IPS-18a (cell line): ENCODE measurements at regions not wholly inside any gene's neighbourhood (a gene's known extent, or its start where the extent isn't known, plus 50 kb on each side); places are given as distances from the start of the nearest gene placed in this dataset.

Experiments used
- H3K27ac ChIP-seq: one replicate; pipeline ENCODE4 v1.5.1; 2013; ENCODE audit warnings: low read length
- H3K27me3 ChIP-seq: one replicate; pipeline ENCODE4 v1.6.1; 2013; ENCODE audit warnings: mild to moderate bottlenecking, low read length; ENCODE audit not compliant: control insufficient read depth, insufficient read depth
- H3K36me3 ChIP-seq: one replicate; pipeline ENCODE4 v1.6.1; 2013; ENCODE audit warnings: low read depth, low read length; ENCODE audit not compliant: control insufficient read depth
- H3K4me1 ChIP-seq: one replicate; pipeline ENCODE4 v1.6.1; 2013; ENCODE audit warnings: low read depth, low read length; ENCODE audit not compliant: control insufficient read depth
- H3K4me3 ChIP-seq: one replicate; pipeline ENCODE4 v1.5.1; 2013; ENCODE audit warnings: low read length
- H3K9ac ChIP-seq: one replicate; pipeline ENCODE4 v1.6.1; 2013; ENCODE audit warnings: mild to moderate bottlenecking, low read length, moderate library complexity
- H3K9me3 ChIP-seq: one replicate; pipeline ENCODE4 v1.6.1; 2013; ENCODE audit warnings: low read depth, low read length; ENCODE audit not compliant: control insufficient read depth

DNA sequence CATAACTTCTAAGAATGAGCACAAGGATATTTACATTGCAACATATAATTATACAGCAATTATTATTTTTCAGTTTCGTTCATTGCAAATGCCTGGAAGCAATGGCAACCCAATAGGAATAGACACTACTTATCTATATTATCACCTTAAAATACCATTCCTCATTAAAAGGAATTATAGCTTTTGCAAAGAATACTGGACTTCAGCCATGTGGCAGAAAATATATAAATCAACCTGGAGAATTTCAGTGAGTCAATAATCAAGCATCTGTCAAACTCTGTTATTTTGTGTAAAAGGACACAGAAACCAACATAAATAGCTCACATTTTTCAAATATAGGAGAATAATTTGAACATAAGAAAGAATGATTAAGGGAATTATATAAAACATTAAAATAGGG, 96.1 kb upstream of the SEMA3C start:
- Histone ChIP-seq H3K36me3 (no peaks in the 10 kb centered on the region), H3K27ac (no peak overlapping the region), H3K4me1 (peaks cover 5% of the 10 kb centered on the region), H3K9me3 (peaks cover 3% of the 10 kb centered on the region), H3K4me3 (no peak overlapping the region), H3K9ac (no peak overlapping the region), H3K27me3 (no peaks in the 10 kb centered on the region)

DNA sequence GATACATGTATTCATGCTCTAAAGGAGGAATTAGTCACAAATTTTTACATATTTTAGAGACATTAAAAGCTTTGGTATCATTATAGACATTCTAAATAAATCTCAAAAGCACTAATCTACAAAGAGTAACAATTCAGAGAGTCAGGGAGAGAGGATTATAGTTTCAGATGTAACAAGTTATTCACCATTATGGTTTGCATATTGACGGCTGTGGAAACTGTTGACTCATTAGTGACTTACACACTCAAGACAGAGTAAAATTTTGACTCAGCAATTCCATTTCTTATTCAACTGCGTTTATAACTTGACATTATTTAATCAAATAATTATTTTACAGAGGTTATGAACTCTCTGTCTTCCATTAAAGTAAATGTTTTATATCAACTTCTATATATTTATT, 95.4 kb upstream of the SEMA3C start:
- Histone ChIP-seq H3K4me3 (no peak overlapping the region), H3K9ac (no peak overlapping the region), H3K27ac (no peak overlapping the region), H3K9me3 (peaks cover 3% of the 10 kb centered on the region), H3K36me3 (no peaks in the 10 kb centered on the region), H3K27me3 (no peaks in the 10 kb centered on the region), H3K4me1 (peaks cover 5% of the 10 kb centered on the region)

DNA sequence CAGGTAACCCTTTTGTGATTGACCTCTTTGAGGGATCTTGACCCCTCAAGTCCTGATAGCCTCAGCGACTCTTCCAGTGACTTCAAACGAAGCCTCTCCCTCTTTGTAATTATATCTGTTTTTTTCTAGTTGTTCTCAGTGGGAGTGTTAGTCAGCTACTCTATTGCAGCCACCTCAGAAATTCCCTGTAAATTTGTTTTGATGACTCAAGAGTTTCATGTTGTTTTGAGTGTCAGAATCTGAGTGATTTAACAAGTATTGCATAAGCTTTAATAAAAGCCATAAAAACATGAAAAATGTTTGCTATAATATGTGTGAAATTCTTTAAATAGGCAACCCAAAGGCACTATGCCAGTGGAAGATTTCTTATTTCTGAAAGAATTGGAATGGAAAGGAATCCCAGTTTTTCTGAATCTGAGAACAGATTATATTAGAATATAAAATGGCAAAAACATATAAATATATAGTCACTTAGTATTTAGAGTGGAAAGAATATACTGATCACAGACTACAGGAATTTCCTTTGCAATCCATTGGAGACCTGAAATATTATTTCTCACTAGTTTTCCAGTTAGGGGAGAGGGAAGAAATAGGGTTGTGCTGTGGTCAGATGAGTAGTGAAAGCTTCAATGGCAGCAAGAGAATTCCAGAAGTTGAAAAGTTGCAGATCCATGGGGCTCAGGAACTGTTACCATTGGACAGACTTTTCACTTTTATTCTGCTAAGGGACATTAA, 94.4 kb upstream of the SEMA3C start:
- H3K4me1 ChIP-seq = peaks cover 5% of the 10 kb centered on the region
- H3K27me3 ChIP-seq = no peaks in the 10 kb centered on the region
- no peak overlapping the region for H3K4me3 ChIP-seq
- peaks cover 3% of the 10 kb centered on the region for H3K9me3 ChIP-seq
- no peaks in the 10 kb centered on the region for H3K36me3 ChIP-seq
- no peak overlapping the region for H3K9ac ChIP-seq
- H3K27ac ChIP-seq = no peak overlapping the region

DNA sequence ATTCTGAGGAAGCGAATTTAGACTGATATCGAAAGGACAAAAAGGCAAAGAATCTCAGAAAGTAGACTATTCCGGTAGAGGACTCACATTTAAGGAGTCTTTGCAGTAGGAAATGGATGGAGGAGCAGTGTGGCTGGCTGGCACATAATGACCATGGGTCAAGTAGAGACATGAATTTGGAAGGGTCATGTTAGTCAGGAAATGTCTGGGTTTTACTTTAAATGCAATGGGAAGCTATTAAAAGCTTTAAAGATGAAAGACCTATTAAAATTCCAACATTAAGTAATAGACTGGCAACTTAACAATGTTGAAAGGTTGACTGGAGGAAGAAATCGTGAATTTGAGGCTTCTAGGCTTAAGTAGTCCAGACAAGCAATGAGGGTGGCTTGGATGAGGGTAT, 90.0 kb upstream of the SEMA3C start:
- Histone ChIP-seq H3K4me1 (peaks cover 5% of the 10 kb centered on the region), H3K4me3 (no peak overlapping the region), H3K9ac (no peak overlapping the region), H3K27ac (no peak overlapping the region), H3K36me3 (no peaks in the 10 kb centered on the region), H3K27me3 (no peaks in the 10 kb centered on the region), H3K9me3 (peaks cover 3% of the 10 kb centered on the region)

DNA sequence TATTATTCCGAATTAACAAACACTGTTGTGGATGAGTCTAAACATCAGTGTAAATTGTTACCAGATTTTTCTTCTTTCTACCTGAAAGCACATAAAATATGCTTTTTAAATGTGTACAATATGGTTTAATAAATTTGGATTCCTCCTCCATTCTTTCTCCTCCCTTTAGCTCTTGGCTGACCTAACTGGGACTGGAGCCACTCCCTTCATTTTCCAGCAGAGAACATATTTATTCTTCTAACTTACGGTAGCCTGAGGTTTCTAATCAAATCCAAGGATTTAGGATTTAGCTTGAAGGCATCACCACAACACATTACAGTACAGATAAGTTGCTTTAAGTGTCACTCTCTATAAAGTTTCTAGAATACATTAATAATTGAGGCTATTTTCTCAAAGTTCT, 88.2 kb upstream of the SEMA3C start:
- no peaks in the 10 kb centered on the region for H3K4me1 ChIP-seq
- no peak overlapping the region for H3K27ac ChIP-seq
- no peak overlapping the region for H3K4me3 ChIP-seq
- H3K9me3 ChIP-seq = peaks cover 3% of the 10 kb centered on the region
- H3K27me3 ChIP-seq = no peaks in the 10 kb centered on the region
- H3K36me3 ChIP-seq = no peaks in the 10 kb centered on the region
- H3K9ac ChIP-seq = no peak overlapping the region

DNA sequence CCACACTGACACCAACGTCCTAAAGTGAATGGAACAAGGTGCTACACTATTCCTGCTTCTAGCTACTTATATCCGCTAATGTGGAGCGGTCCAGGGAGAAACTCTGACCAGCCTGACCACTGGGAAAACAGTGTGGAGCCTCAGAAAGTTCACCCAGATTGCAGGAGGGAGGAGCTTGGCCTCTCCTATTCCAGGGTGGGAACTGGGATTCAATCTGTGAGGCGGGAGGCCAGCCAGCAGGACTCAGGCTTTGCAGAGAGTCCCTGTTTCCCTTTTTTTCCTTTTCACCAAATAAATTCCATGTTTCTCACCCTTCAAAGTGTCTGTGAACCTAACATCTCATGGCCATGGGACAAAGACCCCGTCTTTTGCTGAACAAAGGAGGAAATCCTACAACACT, 86.4 kb upstream of the SEMA3C start:
- Histone ChIP-seq H3K27ac (no peak overlapping the region), H3K9me3 (no peaks in the 10 kb centered on the region), H3K36me3 (no peaks in the 10 kb centered on the region), H3K27me3 (no peaks in the 10 kb centered on the region), H3K9ac (no peak overlapping the region), H3K4me3 (no peak overlapping the region), H3K4me1 (no peaks in the 10 kb centered on the region)

DNA sequence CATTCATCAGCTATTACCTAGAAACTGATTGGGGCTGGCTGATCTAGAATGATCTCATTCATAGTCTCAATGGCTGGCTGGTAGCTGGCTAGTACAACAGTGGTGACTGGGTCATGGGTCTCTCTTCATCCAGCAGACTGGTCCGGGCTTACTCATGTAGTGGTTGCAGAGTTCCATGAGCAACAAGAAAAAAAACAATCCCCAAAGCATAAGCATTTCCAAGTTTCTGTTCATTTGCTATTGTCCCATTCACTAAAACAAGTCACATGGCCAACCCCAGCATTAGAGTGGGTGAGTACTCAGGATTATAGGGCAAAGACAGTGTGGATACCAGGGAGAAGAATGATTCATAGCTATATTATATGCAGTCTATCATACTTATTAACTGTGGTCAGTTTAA, 85.2 kb upstream of the SEMA3C start:
- Histone ChIP-seq H3K27me3 (no peaks in the 10 kb centered on the region), H3K9me3 (no peaks in the 10 kb centered on the region), H3K4me1 (no peaks in the 10 kb centered on the region), H3K9ac (no peak overlapping the region), H3K4me3 (no peak overlapping the region), H3K27ac (no peak overlapping the region), H3K36me3 (no peaks in the 10 kb centered on the region)

DNA sequence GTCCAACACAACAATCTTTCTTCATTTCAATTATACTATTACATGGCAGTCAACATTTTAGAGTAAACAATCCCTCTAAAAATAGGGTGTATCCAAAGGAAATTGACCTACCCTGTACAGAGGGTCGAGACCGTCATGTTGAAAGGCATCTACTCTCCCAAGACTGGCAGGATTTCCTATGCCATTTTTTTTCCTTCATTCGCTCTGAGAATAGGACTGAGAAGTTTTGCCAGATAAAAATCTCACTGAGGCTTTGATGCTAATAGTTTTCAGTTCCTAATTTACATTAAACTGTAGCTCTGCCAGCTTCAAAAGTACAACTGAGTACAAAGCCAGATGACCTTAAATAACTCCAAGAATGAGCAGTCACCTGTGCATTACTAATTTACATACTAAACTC, 84.5 kb upstream of the SEMA3C start:
- no peaks in the 10 kb centered on the region for H3K27me3 ChIP-seq
- no peak overlapping the region for H3K4me3 ChIP-seq
- no peaks in the 10 kb centered on the region for H3K4me1 ChIP-seq
- H3K36me3 ChIP-seq = no peaks in the 10 kb centered on the region
- no peak overlapping the region for H3K9ac ChIP-seq
- H3K27ac ChIP-seq = no peak overlapping the region
- no peaks in the 10 kb centered on the region for H3K9me3 ChIP-seq

DNA sequence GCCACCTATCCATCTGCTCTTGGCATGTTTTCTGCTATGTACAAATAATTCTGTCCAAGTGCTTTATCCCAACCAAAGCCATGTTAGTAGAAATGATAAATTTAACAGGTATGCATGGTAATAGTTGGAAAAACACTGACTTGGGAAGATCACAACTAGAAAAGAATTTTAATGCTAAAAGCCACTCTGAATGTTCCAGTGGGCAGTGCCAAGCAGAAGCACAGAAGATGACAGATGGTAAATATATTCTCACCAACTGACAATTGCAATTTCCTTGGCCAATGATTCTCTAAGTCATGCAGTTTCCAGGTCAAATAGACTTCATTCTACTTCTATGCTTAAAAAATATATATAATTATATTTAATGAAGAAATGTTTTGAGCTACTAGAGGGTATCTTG, 83.6 kb upstream of the SEMA3C start:
- H3K4me3 ChIP-seq = no peak overlapping the region
- no peaks in the 10 kb centered on the region for H3K9me3 ChIP-seq
- no peaks in the 10 kb centered on the region for H3K36me3 ChIP-seq
- no peaks in the 10 kb centered on the region for H3K27me3 ChIP-seq
- no peaks in the 10 kb centered on the region for H3K4me1 ChIP-seq
- no peak overlapping the region for H3K9ac ChIP-seq
- no peak overlapping the region for H3K27ac ChIP-seq

DNA sequence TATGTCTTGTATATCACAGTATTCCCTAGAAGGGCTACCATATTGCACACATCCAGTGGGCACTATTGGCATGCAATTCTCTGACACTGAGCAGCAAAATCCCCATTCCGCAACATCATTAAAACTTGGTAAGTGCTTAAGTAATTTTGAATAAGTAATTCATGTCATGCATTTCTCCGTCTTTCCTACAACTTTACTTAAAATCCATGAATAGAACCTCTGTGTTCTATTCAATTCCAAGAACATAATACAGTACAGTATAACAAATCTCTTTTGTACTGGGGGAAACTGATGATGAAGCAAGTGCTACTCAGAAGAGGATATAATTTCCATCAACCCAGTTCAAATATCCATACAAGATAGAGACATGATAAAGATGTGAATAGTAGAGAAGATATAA, 80.9 kb upstream of the SEMA3C start:
- Histone ChIP-seq H3K9me3 (no peaks in the 10 kb centered on the region), H3K9ac (no peak overlapping the region), H3K4me1 (no peaks in the 10 kb centered on the region), H3K27ac (no peak overlapping the region), H3K36me3 (no peaks in the 10 kb centered on the region), H3K4me3 (no peak overlapping the region), H3K27me3 (no peaks in the 10 kb centered on the region)

DNA sequence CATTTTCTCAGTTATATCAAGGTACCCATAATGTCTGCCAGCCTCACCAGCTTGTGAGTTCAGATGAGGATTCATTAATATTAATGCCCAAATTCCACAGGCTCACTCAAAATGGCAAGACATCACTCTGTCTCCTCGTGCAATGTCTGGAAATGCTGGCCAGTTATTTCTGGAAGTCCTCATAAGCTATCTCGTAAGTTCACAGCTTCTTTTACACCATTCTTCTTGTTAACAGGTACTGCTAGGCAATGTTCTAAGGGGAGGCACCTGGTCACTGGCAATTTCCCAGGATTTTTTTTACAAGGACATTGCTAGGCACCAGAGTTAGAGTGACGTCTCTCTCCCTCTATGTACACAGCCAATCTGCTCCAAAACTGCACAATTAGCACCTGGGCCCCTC, 80.2 kb upstream of the SEMA3C start:
- no peaks in the 10 kb centered on the region for H3K27me3 ChIP-seq
- no peaks in the 10 kb centered on the region for H3K36me3 ChIP-seq
- no peak overlapping the region for H3K9ac ChIP-seq
- H3K9me3 ChIP-seq = no peaks in the 10 kb centered on the region
- no peak overlapping the region for H3K27ac ChIP-seq
- H3K4me3 ChIP-seq = no peak overlapping the region
- H3K4me1 ChIP-seq = no peaks in the 10 kb centered on the region

DNA sequence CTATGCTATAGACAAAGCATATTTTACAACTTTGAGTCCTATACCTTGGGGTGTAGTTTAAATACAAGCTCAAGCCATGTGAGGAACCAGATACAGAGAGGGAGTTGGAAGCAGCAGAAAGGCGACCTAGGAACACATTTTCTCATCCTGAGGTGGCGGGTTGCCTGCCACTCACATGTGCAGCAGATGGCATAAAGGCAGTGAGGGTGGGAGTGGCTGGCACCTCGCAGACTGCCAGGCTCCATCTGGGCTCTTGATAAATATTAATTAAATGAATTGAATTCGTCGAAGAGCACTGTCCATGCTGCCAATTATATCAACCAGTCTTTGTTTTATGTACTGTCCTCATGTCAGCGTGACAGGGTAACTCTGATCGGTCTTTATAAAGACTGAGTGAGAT, 79.0 kb upstream of the SEMA3C start:
- Histone ChIP-seq H3K27ac (no peak overlapping the region), H3K36me3 (no peaks in the 10 kb centered on the region), H3K9me3 (no peaks in the 10 kb centered on the region), H3K4me1 (no peaks in the 10 kb centered on the region), H3K27me3 (no peaks in the 10 kb centered on the region), H3K4me3 (no peak overlapping the region), H3K9ac (no peak overlapping the region)
